B cell (primary cell): ENCODE measurements at regions not wholly inside any gene's neighbourhood (a gene's known extent, or its start where the extent isn't known, plus 50 kb on each side); places are given as distances from the start of the nearest gene placed in this dataset.

Source experiments
- ATAC-seq: fragments of 200-7000 bp; cut with Tn5 transposase; one replicate; pipeline ENCODE4 v1.10.0; 2021; ENCODE audit warnings: low read depth, mild to moderate bottlenecking, moderate number of reproducible peaks, moderate library complexity
- CTCF ChIA-PET: fragments of 350-600 bp; sonication (Branson Sonifier 250); formaldehyde crosslinking; loops from one replicate; lab custom pipeline; 2021; ENCODE audit warnings: antibody characterized with exemption, inconsistent platforms; lab: Charles Lee
- POLR2A ChIA-PET: fragments of 350-600 bp; sonication (Branson Sonifier 250); formaldehyde crosslinking; loops from one replicate; lab custom pipeline; 2021; ENCODE audit warnings: antibody characterized with exemption; lab: Charles Lee
- DNase-seq: peaks from one replicate; pipeline ENCODE4 v3.0.0; 2013
- H2AFZ ChIP-seq: 2 replicates; pipeline ENCODE4 v1.6.1; 2012; ENCODE audit warnings: mild to moderate bottlenecking, low read depth, low read length; ENCODE audit not compliant: insufficient read depth, poor library complexity, severe bottlenecking
- H3K27ac ChIP-seq, 2 donors: 1 replicate in 1 of 2; 2 replicates in 1 of 2; pipeline ENCODE4 v1.5.1; 2012 to 2013; ENCODE audit warnings: low read length in 2 of 2, mild to moderate bottlenecking in 2 of 2, moderate library complexity in 1 of 2
- H3K27me3 ChIP-seq, 4 experiments: fragments of 200-600 bp in 1 of 4; sonication (generic) in 1 of 4; replicated peaks in 1 of 4; 1 replicate in 2 of 4; 2 replicates in 2 of 4; pipeline versions ENCODE4 v1.6.1 to v1.7.0; 2013 to 2016; ENCODE audit warnings: low read length in 3 of 4, mild to moderate bottlenecking in 2 of 4, mixed read lengths in 1 of 4, moderate library complexity in 1 of 4; ENCODE audit not compliant: insufficient read depth in 4 of 4, control insufficient read depth in 3 of 4; ENCODE audit errors: control extremely low read depth in 1 of 4
- H3K36me3 ChIP-seq, 2 experiments: replicated peaks in 1 of 2; 1 replicate in 1 of 2; 2 replicates in 1 of 2; pipeline versions ENCODE4 v1.6.1 to v1.7.1; 2013; ENCODE audit warnings: low read length in 1 of 2; ENCODE audit not compliant: insufficient read depth in 2 of 2, control insufficient read depth in 1 of 2; ENCODE audit errors: control extremely low read depth in 1 of 2, extremely low read depth in 1 of 2
- H3K4me1 ChIP-seq, 2 donors: fragments of 200-600 bp in 1 of 2; sonication (generic) in 1 of 2; 1 replicate in 1 of 2; 2 replicates in 1 of 2; pipeline versions ENCODE4 v1.5.1 to v1.6.1; 2013 to 2017; ENCODE audit warnings: low read length in 2 of 2; ENCODE audit not compliant: control insufficient read depth in 2 of 2, insufficient read depth in 2 of 2
- H3K4me2 ChIP-seq: replicated peaks from 2 replicates; pipeline ENCODE3; 2012; ENCODE audit warnings: mild to moderate bottlenecking, low read depth, low read length; ENCODE audit not compliant: poor library complexity, severe bottlenecking
- H3K4me3 ChIP-seq, 5 experiments: fragments of 200-600 bp in 1 of 5; sonication (generic) in 1 of 5; 1 replicate in 3 of 5; 2 replicates in 2 of 5; pipeline versions ENCODE4 v1.5.1 to v1.7.0; 2011 to 2016; ENCODE audit warnings: low read length in 4 of 5, mild to moderate bottlenecking in 4 of 5, low read depth in 2 of 5, control low read depth in 1 of 5, moderate library complexity in 1 of 5; ENCODE audit not compliant: insufficient read depth in 1 of 5; ENCODE audit errors: control extremely low read depth in 1 of 5, extremely low read depth in 1 of 5
- H3K79me2 ChIP-seq: fragments of 200-600 bp; sonication (generic); one replicate; pipeline ENCODE4 v1.6.0; 2016; ENCODE audit warnings: low read length; ENCODE audit not compliant: control insufficient read depth, insufficient read depth
- H3K9ac ChIP-seq: fragments of 200-600 bp; sonication (generic); 2 replicates; pipeline ENCODE4 v1.6.1; 2017; ENCODE audit warnings: mild to moderate bottlenecking, low read length, moderate library complexity
- H3K9me3 ChIP-seq, 3 donors: one replicate each; pipeline versions ENCODE4 v1.6.1 to v1.7.1; 2013; ENCODE audit warnings: low read length in 2 of 3; ENCODE audit not compliant: control insufficient read depth in 2 of 3, insufficient read depth in 1 of 3; ENCODE audit errors: control extremely low read depth in 1 of 3
- H4K20me1 ChIP-seq: 2 replicates; pipeline ENCODE4 v1.6.0; 2012; ENCODE audit warnings: mild to moderate bottlenecking, low read length; ENCODE audit not compliant: insufficient read depth, control insufficient read depth, poor library complexity, severe bottlenecking
- H3K27ac Mint-ChIP-seq: one replicate; pipeline ENCODE4 v1.8.0; 2021; ENCODE audit warnings: mixed read lengths
- H3K27me3 Mint-ChIP-seq: one replicate; pipeline ENCODE4 v1.8.0; 2021; ENCODE audit warnings: mixed read lengths
- H3K4me1 Mint-ChIP-seq: one replicate; pipeline ENCODE4 v1.8.0; 2021; ENCODE audit warnings: mixed read lengths
- H3K4me3 Mint-ChIP-seq: one replicate; pipeline ENCODE4 v1.8.0; 2021; ENCODE audit warnings: mixed read lengths
- H3K9me3 Mint-ChIP-seq: one replicate; pipeline ENCODE4 v1.8.0; 2022; ENCODE audit warnings: mixed read lengths; ENCODE audit not compliant: insufficient read depth
- EZH2 ChIP-seq: IDR thresholded peaks from 2 replicates; pipeline ENCODE4 v1.6.1; 2012; ENCODE audit warnings: borderline replicate concordance, low read depth, mild to moderate bottlenecking, moderate library complexity, low read length; ENCODE audit not compliant: insufficient read depth, poor library complexity, severe bottlenecking
- WGBS: methylation state at CpG from one replicate; pipeline ENCODE4 v1.1.5; 2013; ENCODE audit warnings: missing lambda C conversion rate; ENCODE audit not compliant: insufficient coverage; 5-methylcytosine and 5-hydroxymethylcytosine counted together
- intact Hi-C: fragments of 100-400 bp; cut with micrococcal nuclease; formaldehyde crosslinking; loops from one replicate; pipeline ENCODE4 v1.10.0; 2022
- TF ChIP-seq, protein P1 (sequence below): fragments of 200-600 bp; IDR thresholded peaks from one replicate; pipeline ENCODE4 v1.8.0; 2022; ENCODE audit warnings: antibody characterized with exemption, mild to moderate bottlenecking

- H3K4me3 ChIP-seq = no peak overlapping the region
- H3K27ac ChIP-seq = no peak overlapping the region
- ChIA-PET POLR2A (no interaction called here), CTCF (no interaction called here)
- H3K27me3 Mint-ChIP-seq = no peaks in the 10 kb centered on the region
- ATAC-seq = no peak
- intact Hi-C loops = no loop called here
- no CpG with 5 or more reads among the region's 2 CpGs for WGBS
- H3K79me2 ChIP-seq = no peaks in the 10 kb centered on the region
- no peaks in the 10 kb centered on the region for H3K4me1 ChIP-seq
- H2AFZ ChIP-seq = no peak overlapping the region
- TF ChIP-seq EZH2 = no peak
- TF ChIP-seq, protein P1, sequence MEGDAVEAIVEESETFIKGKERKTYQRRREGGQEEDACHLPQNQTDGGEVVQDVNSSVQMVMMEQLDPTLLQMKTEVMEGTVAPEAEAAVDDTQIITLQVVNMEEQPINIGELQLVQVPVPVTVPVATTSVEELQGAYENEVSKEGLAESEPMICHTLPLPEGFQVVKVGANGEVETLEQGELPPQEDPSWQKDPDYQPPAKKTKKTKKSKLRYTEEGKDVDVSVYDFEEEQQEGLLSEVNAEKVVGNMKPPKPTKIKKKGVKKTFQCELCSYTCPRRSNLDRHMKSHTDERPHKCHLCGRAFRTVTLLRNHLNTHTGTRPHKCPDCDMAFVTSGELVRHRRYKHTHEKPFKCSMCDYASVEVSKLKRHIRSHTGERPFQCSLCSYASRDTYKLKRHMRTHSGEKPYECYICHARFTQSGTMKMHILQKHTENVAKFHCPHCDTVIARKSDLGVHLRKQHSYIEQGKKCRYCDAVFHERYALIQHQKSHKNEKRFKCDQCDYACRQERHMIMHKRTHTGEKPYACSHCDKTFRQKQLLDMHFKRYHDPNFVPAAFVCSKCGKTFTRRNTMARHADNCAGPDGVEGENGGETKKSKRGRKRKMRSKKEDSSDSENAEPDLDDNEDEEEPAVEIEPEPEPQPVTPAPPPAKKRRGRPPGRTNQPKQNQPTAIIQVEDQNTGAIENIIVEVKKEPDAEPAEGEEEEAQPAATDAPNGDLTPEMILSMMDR = no peak
- no peaks in the 10 kb centered on the region for H3K36me3 ChIP-seq
- H3K27me3 ChIP-seq = no peaks in the 10 kb centered on the region
- H3K4me1 Mint-ChIP-seq = no peaks in the 10 kb centered on the region
- H3K4me3 Mint-ChIP-seq = no peak overlapping the region
- peaks cover 0 to 4% (median 0%) of the 10 kb centered on the region in 3 donors for H3K9me3 ChIP-seq
- H3K4me2 ChIP-seq = no peak overlapping the region
- peaks cover 4% of the 10 kb centered on the region for H3K9me3 Mint-ChIP-seq
- no peak overlapping the region for H3K9ac ChIP-seq
- no peak overlapping the region for H3K27ac Mint-ChIP-seq
- no peaks in the 10 kb centered on the region for H4K20me1 ChIP-seq
- no peak for DNase-seq
Measured at GRCh38 chr10:20492447-20492846, 404.7 kb downstream of the NEBL start.

DNA sequence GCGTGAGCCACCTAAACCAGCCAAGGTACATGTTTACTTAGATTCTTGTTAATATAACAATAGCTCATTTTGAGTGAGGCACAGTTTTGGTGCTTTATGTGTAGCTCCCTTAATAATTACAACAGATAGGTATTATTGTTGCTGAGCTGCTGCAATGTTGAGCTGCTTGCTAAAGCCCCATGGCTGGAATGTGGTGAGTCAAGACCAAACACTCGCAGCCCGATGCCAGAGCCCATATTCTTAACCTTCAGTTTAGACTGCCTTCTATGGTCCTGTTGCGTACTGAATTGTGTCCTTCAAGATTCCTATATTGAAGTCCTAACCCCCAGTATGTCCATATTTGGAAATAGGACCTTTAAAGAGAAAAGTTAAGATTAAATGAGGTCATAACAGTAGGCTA lies 407.1 kb downstream of the NEBL start:
- Mint-ChIP-seq H3K4me1 (no peaks in the 10 kb centered on the region), H3K27ac (no peak overlapping the region), H3K27me3 (no peaks in the 10 kb centered on the region), H3K4me3 (no peak overlapping the region), H3K9me3 (no peaks in the 10 kb centered on the region)
- no peak overlapping the region for H3K4me3 ChIP-seq
- no peaks in the 10 kb centered on the region for H4K20me1 ChIP-seq
- no peak for TF ChIP-seq EZH2
- TF ChIP-seq, protein P1 = no peak
- no peak overlapping the region for H3K27ac ChIP-seq
- no peak overlapping the region for H2AFZ ChIP-seq
- ATAC-seq (no peak), DNase-seq (no peak)
- WGBS = no CpG with 5 or more reads among the region's 4 CpGs
- no peak overlapping the region for H3K9ac ChIP-seq
- ChIA-PET CTCF (interaction anchor here (0.6 kb wide), 1 partner anchor 1588 kb away, joined by 4 read pairs; no protein-coding TSS in a partner anchor), POLR2A (no interaction called here)
- H3K9me3 ChIP-seq = peaks cover 0 to 4% (median 0%) of the 10 kb centered on the region in 3 donors
- no peaks in the 10 kb centered on the region for H3K79me2 ChIP-seq
- no peaks in the 10 kb centered on the region for H3K27me3 ChIP-seq
- intact Hi-C loops = no loop called here
- H3K4me2 ChIP-seq = no peak overlapping the region
- H3K36me3 ChIP-seq = no peaks in the 10 kb centered on the region
- no peaks in the 10 kb centered on the region for H3K4me1 ChIP-seq
